Stomach (tissue), 8 donors: ENCODE measurements at regions not wholly inside any gene's neighbourhood (a gene's known extent, or its start where the extent isn't known, plus 50 kb on each side); places are given as distances from the start of the nearest gene placed in this dataset.

Source experiments
- DNase-seq, 2 donors: peaks; one replicate each; pipeline versions ENCODE4 v3.0.0 to v3.0.0-alpha.2; 2013 to 2019
- H3K27ac ChIP-seq, 5 donors: fragments of 200-600 bp in 4 of 5; sonication (generic) in 4 of 5; one replicate each; pipeline ENCODE4 v1.5.1; 2013 to 2019; ENCODE audit warnings: mild to moderate bottlenecking in 1 of 5, moderate library complexity in 1 of 5
- H3K27me3 ChIP-seq, 3 donors: fragments of 200-600 bp; sonication (generic); one replicate each; pipeline ENCODE4 v1.5.1; 2017 to 2019; ENCODE audit warnings: mixed run types in 1 of 3
- H3K36me3 ChIP-seq, 4 donors: fragments of 200-600 bp; sonication (generic); 1 replicate in 3 of 4; 2 replicates in 1 of 4; pipeline ENCODE4 v1.5.1; 2016 to 2019
- H3K4me1 ChIP-seq, 4 donors: fragments of 200-600 bp; sonication (generic); one replicate each; pipeline ENCODE4 v1.5.1; 2016 to 2019
- H3K4me3 ChIP-seq, 4 donors: fragments of 200-600 bp; sonication (generic) in 3 of 4; one replicate each; pipeline ENCODE4 v1.5.1; 2016 to 2019; ENCODE audit warnings: mild to moderate bottlenecking in 1 of 4
- H3K9me3 ChIP-seq, 4 donors: fragments of 200-600 bp; sonication (generic); one replicate each; pipeline ENCODE4 v1.5.1; 2016 to 2019
- EP300 ChIP-seq: sonication (generic); formaldehyde crosslinking; IDR thresholded peaks from one replicate; pipeline ENCODE4 v1.6.1; 2017; ENCODE audit warnings: antibody characterized with exemption
- POLR2A ChIP-seq, 4 donors: fragments of 450-650 bp; IDR thresholded peaks; one replicate each; pipeline ENCODE4 v1.6.1; 2016; ENCODE audit warnings: antibody characterized with exemption in 4 of 4, control low read depth in 2 of 4, mild to moderate bottlenecking in 1 of 4, moderate library complexity in 1 of 4
- POLR2AphosphoS5 ChIP-seq, 3 donors: sonication (generic); formaldehyde crosslinking; IDR thresholded peaks; one replicate each; pipeline ENCODE4 v1.6.1; 2016; ENCODE audit warnings: antibody characterized with exemption in 3 of 3
- WGBS, 5 donors: extraction: QIAGEN DNeasy Blood & Tissue Kit in 3 of 5; methylation state at CpG; one replicate each; pipeline versions ENCODE4 v1.1.5 to v1.1.7; 2013 to 2018; 5-methylcytosine and 5-hydroxymethylcytosine counted together
- intact Hi-C: fragments of 100-400 bp; cut with DNase I; formaldehyde crosslinking; loops from one replicate; pipeline ENCODE4 v1.15.1; 2023; ENCODE audit warnings: low total_unique reads
- TF ChIP-seq, protein P1 (sequence below), 7 experiments: fragments of 450-650 bp in 4 of 7; fragments of 200-600 bp in 3 of 7; sonication (generic) in 3 of 7; IDR thresholded peaks; one replicate each; pipeline ENCODE4 v1.5.1; 2016 to 2019; ENCODE audit warnings: antibody characterized with exemption in 7 of 7, control low read depth in 2 of 7, mild to moderate bottlenecking in 1 of 7
- donor health status: healthy with polysubstance abuse.
- donor health status: Bipolar disorder and iron deficiency.
- donor health status: healthy.

DNA sequence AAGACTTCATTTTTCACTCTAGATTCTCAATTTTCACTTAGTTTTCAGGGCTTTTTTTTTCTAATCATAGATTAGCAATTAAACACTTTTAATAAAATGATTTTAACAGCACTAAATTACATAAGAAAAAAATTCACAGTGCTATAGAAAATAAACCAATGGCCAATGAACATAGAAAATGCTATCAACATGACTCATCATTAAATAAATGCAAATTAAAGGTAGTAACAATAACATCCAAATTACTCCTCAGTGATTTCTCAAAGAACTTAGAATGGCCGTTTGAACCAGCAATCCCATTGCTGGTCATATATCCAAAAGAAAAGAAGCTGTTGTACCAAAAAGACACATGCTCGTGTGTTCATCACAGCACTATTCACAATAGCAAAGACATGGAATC is 1058.9 kb downstream of the UQCRFS1 start:
- Histone ChIP-seq H3K9me3 (peaks cover 0 to 17% (median 5%) of the 10 kb centered on the region in 4 donors), H3K27me3 (no peaks in the 10 kb centered on the region), H3K27ac (no peak overlapping the region), H3K36me3 (no peaks in the 10 kb centered on the region), H3K4me1 (no peaks in the 10 kb centered on the region), H3K4me3 (no peak overlapping the region)
- intact Hi-C loops = no loop called here
- no peak for DNase-seq
- 68 to 83% (median 78%) methylated on average over 2 of the region's 2 CpGs for WGBS, 5 donors
- TF ChIP-seq, protein P1, sequence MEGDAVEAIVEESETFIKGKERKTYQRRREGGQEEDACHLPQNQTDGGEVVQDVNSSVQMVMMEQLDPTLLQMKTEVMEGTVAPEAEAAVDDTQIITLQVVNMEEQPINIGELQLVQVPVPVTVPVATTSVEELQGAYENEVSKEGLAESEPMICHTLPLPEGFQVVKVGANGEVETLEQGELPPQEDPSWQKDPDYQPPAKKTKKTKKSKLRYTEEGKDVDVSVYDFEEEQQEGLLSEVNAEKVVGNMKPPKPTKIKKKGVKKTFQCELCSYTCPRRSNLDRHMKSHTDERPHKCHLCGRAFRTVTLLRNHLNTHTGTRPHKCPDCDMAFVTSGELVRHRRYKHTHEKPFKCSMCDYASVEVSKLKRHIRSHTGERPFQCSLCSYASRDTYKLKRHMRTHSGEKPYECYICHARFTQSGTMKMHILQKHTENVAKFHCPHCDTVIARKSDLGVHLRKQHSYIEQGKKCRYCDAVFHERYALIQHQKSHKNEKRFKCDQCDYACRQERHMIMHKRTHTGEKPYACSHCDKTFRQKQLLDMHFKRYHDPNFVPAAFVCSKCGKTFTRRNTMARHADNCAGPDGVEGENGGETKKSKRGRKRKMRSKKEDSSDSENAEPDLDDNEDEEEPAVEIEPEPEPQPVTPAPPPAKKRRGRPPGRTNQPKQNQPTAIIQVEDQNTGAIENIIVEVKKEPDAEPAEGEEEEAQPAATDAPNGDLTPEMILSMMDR (IDR thresholded peaks at IDR 0.05) = no peak
- no peak for TF ChIP-seq POLR2AphosphoS5 (IDR thresholded peaks at IDR 0.05)
- TF ChIP-seq EP300 = no peak
- no peak for TF ChIP-seq POLR2A (IDR thresholded peaks at IDR 0.05)

DNA sequence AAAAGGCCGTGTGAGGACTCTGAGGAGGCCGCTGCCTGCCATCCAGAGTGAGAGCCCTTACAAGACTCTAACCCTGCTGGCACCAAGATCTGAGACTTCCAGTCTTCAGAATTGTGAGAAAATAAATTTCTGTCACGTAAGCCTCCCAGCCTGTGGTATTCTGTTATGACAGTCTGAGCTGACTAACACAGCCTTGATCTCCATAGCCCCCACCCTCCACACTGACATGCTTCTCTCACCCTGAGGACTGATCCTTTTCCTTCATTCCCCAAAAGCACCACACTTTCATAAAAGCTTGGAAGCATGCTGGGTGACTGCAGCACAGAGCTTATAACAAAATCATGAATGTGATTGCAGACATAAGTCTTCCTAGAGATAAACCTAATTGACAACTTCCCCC is 1059.8 kb downstream of the UQCRFS1 start:
- TF ChIP-seq POLR2A (IDR thresholded peaks at IDR 0.05) = no peak
- no peak for TF ChIP-seq POLR2AphosphoS5 (IDR thresholded peaks at IDR 0.05)
- no peak for TF ChIP-seq EP300
- TF ChIP-seq, protein P1 (IDR thresholded peaks at IDR 0.05) = no peak

GRCh38 chr19:28152195-28152594 is 1060.8 kb downstream of the UQCRFS1 start:
- Histone ChIP-seq H3K27me3 (no peaks in the 10 kb centered on the region), H3K27ac (no peak overlapping the region), H3K4me3 (no peak overlapping the region), H3K36me3 (no peaks in the 10 kb centered on the region), H3K9me3 (peaks cover 0 to under 1% (median 0%) of the 10 kb centered on the region in 4 donors), H3K4me1 (no peaks in the 10 kb centered on the region)
- 78 to 86% (median 79%) methylated on average over 5 of the region's 5 CpGs for WGBS, 5 donors
- no peak for DNase-seq
- intact Hi-C loops = no loop called here
- TF ChIP-seq POLR2A (IDR thresholded peaks at IDR 0.05) (no peak), EP300 (no peak), POLR2AphosphoS5 (IDR thresholded peaks at IDR 0.05) (no peak)
- TF ChIP-seq, protein P1 (IDR thresholded peaks at IDR 0.05) = no peak

More for the DNA sequence above, 1059.8 kb downstream of the UQCRFS1 start:
- Histone ChIP-seq H3K27me3 (no peaks in the 10 kb centered on the region), H3K4me3 (no peak overlapping the region), H3K4me1 (no peaks in the 10 kb centered on the region), H3K27ac (no peak overlapping the region), H3K36me3 (no peaks in the 10 kb centered on the region), H3K9me3 (peaks cover 0 to 8% (median 4%) of the 10 kb centered on the region in 4 donors)
- WGBS, 5 donors = 73 to 85% (median 84%) methylated on average over 3 of the region's 3 CpGs
- intact Hi-C loops = no loop called here
- no peak for DNase-seq

GRCh38 chr19:28150129-28150528 is 1062.8 kb downstream of the UQCRFS1 start:
- Histone ChIP-seq H3K9me3 (no peaks in the 10 kb centered on the region), H3K27ac (no peak overlapping the region), H3K27me3 (no peaks in the 10 kb centered on the region), H3K36me3 (no peaks in the 10 kb centered on the region), H3K4me3 (no peak overlapping the region), H3K4me1 (no peaks in the 10 kb centered on the region)
- no peak for DNase-seq
- WGBS, 5 donors = 64 to 79% (median 73%) methylated on average over 5 of the region's 5 CpGs
- intact Hi-C loops = no loop called here
- no peak for TF ChIP-seq POLR2AphosphoS5 (IDR thresholded peaks at IDR 0.05)
- no peak for TF ChIP-seq EP300
- no peak for TF ChIP-seq POLR2A (IDR thresholded peaks at IDR 0.05)
- TF ChIP-seq, protein P1 (IDR thresholded peaks at IDR 0.05) = no peak
